ENCODE measurements at regions not wholly inside any gene's neighbourhood (a gene's known extent, or its start where the extent isn't known, plus 50 kb on each side); places are given as distances from the start of the nearest gene placed in this dataset.

GRCh38 chr5:2208239-2208544, 325.5 kb upstream of the IRX4 start:
- H3K4me3 ChIP-seq, result no peak overlapping the region

GRCh38 chr5:2207416-2208238, 324.9 kb upstream of the IRX4 start:
- ATAC-seq (peak; percentile 48 to 72), DNase-seq (no peak)
- Histone ChIP-seq H3K4me3 (no peak overlapping the region), H3K27me3 (ENCODE audit: low read depth) (peaks cover 6% of the 10 kb centered on the region), H3K9me3 (no peaks in the 10 kb centered on the region), H3K4me1 (no peaks in the 10 kb centered on the region), H3K36me3 (no peaks in the 10 kb centered on the region), H3K27ac (no peak overlapping the region)
- TF ChIP-seq, protein P1, sequence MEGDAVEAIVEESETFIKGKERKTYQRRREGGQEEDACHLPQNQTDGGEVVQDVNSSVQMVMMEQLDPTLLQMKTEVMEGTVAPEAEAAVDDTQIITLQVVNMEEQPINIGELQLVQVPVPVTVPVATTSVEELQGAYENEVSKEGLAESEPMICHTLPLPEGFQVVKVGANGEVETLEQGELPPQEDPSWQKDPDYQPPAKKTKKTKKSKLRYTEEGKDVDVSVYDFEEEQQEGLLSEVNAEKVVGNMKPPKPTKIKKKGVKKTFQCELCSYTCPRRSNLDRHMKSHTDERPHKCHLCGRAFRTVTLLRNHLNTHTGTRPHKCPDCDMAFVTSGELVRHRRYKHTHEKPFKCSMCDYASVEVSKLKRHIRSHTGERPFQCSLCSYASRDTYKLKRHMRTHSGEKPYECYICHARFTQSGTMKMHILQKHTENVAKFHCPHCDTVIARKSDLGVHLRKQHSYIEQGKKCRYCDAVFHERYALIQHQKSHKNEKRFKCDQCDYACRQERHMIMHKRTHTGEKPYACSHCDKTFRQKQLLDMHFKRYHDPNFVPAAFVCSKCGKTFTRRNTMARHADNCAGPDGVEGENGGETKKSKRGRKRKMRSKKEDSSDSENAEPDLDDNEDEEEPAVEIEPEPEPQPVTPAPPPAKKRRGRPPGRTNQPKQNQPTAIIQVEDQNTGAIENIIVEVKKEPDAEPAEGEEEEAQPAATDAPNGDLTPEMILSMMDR (IDR thresholded peaks at IDR 0.05), result peak; percentile 17
- intact Hi-C loops (cut with DNase I), result no loop called here

More at GRCh38 chr5:2208239-2208544, 325.5 kb upstream of the IRX4 start:
- Histone ChIP-seq H3K36me3 (no peaks in the 10 kb centered on the region), H3K9me3 (no peaks in the 10 kb centered on the region), H3K27ac (no peak overlapping the region), H3K27me3 (ENCODE audit: low read depth) (peaks cover 6% of the 10 kb centered on the region), H3K4me1 (no peaks in the 10 kb centered on the region)
- TF ChIP-seq, protein P1 (IDR thresholded peaks at IDR 0.05), result no peak
- DNase-seq, result no peak
- no peak for ATAC-seq
- intact Hi-C loops (cut with DNase I), result no loop called here

GRCh38 chr5:2207109-2207399, 324.3 kb upstream of the IRX4 start:
- ATAC-seq (no peak), DNase-seq (no peak)
- Histone ChIP-seq H3K36me3 (no peaks in the 10 kb centered on the region), H3K9me3 (no peaks in the 10 kb centered on the region), H3K4me3 (no peak overlapping the region), H3K27me3 (ENCODE audit: low read depth) (peaks cover 6% of the 10 kb centered on the region), H3K27ac (no peak overlapping the region), H3K4me1 (no peaks in the 10 kb centered on the region)
- TF ChIP-seq, protein P1 (IDR thresholded peaks at IDR 0.05), result no peak
- intact Hi-C loops (cut with DNase I), result no loop called here

DNA sequence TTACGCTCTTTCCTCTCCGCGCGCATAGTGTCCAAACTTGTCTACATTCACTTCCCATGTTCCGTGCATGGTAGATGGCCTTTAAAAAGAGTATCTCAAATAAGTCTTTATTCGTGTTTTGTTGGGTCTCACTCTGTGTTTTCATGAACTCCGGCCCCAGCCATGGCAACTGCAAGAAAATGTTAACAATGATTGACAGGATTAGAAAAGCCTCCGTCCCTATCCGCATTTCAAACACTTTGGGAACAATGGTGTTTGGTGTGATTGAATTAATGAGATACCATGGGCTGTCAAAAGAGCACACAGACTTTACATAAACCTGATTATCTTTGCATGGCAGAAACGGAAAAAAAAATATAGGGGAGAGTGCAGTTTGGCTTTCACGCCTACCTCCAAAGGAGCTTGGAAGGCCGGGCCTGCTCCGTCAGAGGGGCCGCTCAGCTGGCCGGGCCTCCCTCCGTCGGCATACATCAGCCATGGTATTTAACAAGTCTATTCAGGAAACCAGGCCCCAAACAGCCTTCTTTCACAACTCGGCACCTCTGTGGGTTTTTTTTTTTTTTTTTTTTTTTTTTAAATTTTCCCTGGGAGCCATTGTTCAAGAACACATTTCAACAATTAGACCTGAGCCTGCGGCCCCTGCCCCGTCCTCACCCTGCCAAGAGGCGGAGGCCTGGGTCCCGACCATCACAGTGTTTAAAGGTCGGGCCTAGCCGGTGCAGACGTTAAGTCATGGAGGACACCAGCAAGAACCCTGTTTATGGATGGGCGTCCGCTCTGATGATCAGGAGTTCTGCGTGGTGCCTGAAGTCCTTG, 323.8 kb upstream of the IRX4 start:
- Histone ChIP-seq H3K4me1 (no peaks in the 10 kb centered on the region), H3K27me3 (ENCODE audit: low read depth) (peaks cover 6% of the 10 kb centered on the region), H3K36me3 (no peaks in the 10 kb centered on the region), H3K9me3 (no peaks in the 10 kb centered on the region), H3K4me3 (no peak overlapping the region), H3K27ac (no peak overlapping the region)
- ATAC-seq (no peak), DNase-seq (no peak)
- TF ChIP-seq, protein P1 (IDR thresholded peaks at IDR 0.05), result no peak
- intact Hi-C loops (cut with DNase I), result no loop called here

DNA sequence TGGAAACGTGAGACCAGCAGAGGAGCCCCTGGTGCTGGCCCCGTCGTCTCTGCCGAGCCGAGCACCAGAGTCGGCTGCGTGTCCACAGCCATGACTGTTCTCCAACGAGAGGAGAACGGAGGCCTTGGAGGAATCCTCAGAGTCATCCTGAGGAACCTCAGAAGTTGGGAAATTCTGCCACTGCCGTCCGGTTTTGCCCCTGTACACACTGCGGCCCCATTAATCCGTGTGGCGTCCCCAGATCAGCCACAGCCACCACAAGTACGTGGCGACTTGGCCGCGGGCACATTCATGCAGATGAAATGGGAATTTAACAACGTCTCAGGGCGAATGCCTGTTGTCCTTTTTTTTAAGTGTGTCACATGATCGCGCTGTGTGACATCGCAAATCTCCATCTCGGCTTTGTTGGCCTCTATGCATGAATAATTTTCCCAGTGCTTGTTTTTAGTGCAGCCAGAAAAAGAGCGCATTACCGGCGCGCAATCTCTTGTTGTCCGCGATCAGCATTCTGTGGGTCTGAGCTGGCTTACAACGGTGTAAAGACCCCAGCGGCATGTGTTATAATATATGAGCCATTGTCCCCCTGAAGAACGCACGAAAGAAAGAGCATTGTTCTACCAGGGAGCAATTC, 323.0 kb upstream of the IRX4 start:
- no peaks in the 10 kb centered on the region for H3K36me3 ChIP-seq
- no peak for ATAC-seq
- intact Hi-C loops (cut with DNase I), result no loop called here

More for the DNA sequence above, 323.0 kb upstream of the IRX4 start:
- TF ChIP-seq, protein P1 (IDR thresholded peaks at IDR 0.05), result no peak
- Histone ChIP-seq H3K4me3 (no peak overlapping the region), H3K27ac (no peak overlapping the region), H3K9me3 (no peaks in the 10 kb centered on the region), H3K27me3 (ENCODE audit: low read depth) (peaks cover 6% of the 10 kb centered on the region), H3K4me1 (no peaks in the 10 kb centered on the region)
- no peak for DNase-seq

Data from lower lobe of right lung (tissue), 2 donors.